Skeletal muscle satellite cell (primary cell): ENCODE measurements at regions not wholly inside any gene's neighbourhood (a gene's known extent, or its start where the extent isn't known, plus 50 kb on each side); places are given as distances from the start of the nearest gene placed in this dataset.

ENCODE experiments used
- H3K27me3 ChIP-seq: 2 replicates; pipeline ENCODE4 v1.7.0; 2013; ENCODE audit warnings: low read length; ENCODE audit not compliant: control insufficient read depth, insufficient read depth
- H3K36me3 ChIP-seq: 2 replicates; pipeline ENCODE4 v1.7.0; 2013; ENCODE audit warnings: mild to moderate bottlenecking, control low read depth, low read length; ENCODE audit not compliant: insufficient read depth
- H3K4me1 ChIP-seq: 2 replicates; pipeline ENCODE4 v1.7.0; 2013; ENCODE audit warnings: low read length; ENCODE audit not compliant: control insufficient read depth, insufficient read depth
- H3K4me2 ChIP-seq: 2 replicates; pipeline ENCODE4 v1.7.0; 2013; ENCODE audit warnings: mild to moderate bottlenecking, low read length
- H3K4me3 ChIP-seq: 2 replicates; pipeline ENCODE4 v1.7.0; 2013; ENCODE audit warnings: low read length
- H3K9ac ChIP-seq: 2 replicates; pipeline ENCODE4 v1.7.0; 2013; ENCODE audit warnings: mild to moderate bottlenecking, low read depth, low read length, moderate library complexity
- H3K9me3 ChIP-seq: replicated peaks from 2 replicates; pipeline ENCODE4 v1.7.0; 2013; ENCODE audit warnings: mild to moderate bottlenecking, control low read depth, low read length

GRCh38 chr2:18833941-18834340 is 244.6 kb upstream of the NT5C1B start:
- Histone ChIP-seq H3K9ac (no peak overlapping the region), H3K4me2 (peak overlapping the region; percentile 22), H3K4me3 (no peak overlapping the region), H3K27me3 (no peaks in the 10 kb centered on the region), H3K9me3 (no peaks in the 10 kb centered on the region), H3K36me3 (no peaks in the 10 kb centered on the region), H3K4me1 (peaks cover 28% of the 10 kb centered on the region)

- no peaks in the 10 kb centered on the region for H3K9me3 ChIP-seq
- peaks cover 31% of the 10 kb centered on the region for H3K4me1 ChIP-seq
- H3K27me3 ChIP-seq, result no peaks in the 10 kb centered on the region
- no peak overlapping the region for H3K4me2 ChIP-seq
- H3K4me3 ChIP-seq, result no peak overlapping the region
- H3K9ac ChIP-seq, result no peak overlapping the region
- H3K36me3 ChIP-seq, result no peaks in the 10 kb centered on the region
These were observed 242.6 kb upstream of the NT5C1B start for GRCh38 chr2:18831916-18832510.

DNA sequence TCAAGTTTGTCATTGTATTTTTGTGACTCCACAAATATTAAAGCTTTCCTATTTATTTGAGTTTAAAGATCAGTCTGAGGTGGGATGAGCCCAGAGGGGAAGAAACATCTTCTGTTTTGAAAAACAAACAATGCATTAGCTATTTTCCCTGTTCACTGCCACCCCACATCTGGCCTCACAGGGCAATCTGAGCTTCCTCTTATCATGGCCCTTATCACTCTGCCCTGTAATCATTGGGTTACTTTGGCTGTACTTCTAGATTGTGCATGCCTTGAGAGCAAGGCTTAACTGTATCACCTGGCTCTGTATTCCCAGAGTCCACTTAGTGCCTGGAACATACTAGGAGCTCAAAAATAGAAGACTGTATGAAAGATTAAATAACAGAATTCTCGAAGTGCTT is 241.6 kb upstream of the NT5C1B start:
- Histone ChIP-seq H3K4me3 (no peak overlapping the region), H3K4me1 (peaks cover 31% of the 10 kb centered on the region), H3K27me3 (no peaks in the 10 kb centered on the region), H3K36me3 (no peaks in the 10 kb centered on the region), H3K4me2 (no peak overlapping the region), H3K9me3 (no peaks in the 10 kb centered on the region), H3K9ac (no peak overlapping the region)

GRCh38 chr2:18829976-18830375 is 240.6 kb upstream of the NT5C1B start:
- no peak overlapping the region for H3K4me3 ChIP-seq
- H3K36me3 ChIP-seq, result no peaks in the 10 kb centered on the region
- H3K4me2 ChIP-seq, result peak overlapping the region; percentile 47
- H3K4me1 ChIP-seq, result peaks cover 31% of the 10 kb centered on the region
- H3K9me3 ChIP-seq, result no peaks in the 10 kb centered on the region
- peak overlapping the region; percentile 40 for H3K9ac ChIP-seq
- H3K27me3 ChIP-seq, result no peaks in the 10 kb centered on the region

- Histone ChIP-seq H3K9ac (peak overlapping the region; percentile 40), H3K36me3 (no peaks in the 10 kb centered on the region), H3K4me2 (peak overlapping the region; percentile 47), H3K4me3 (peak overlapping the region; percentile 15), H3K9me3 (no peaks in the 10 kb centered on the region), H3K4me1 (peaks cover 27% of the 10 kb centered on the region), H3K27me3 (no peaks in the 10 kb centered on the region)
These were observed 240.0 kb upstream of the NT5C1B start for GRCh38 chr2:18829251-18829902.

DNA sequence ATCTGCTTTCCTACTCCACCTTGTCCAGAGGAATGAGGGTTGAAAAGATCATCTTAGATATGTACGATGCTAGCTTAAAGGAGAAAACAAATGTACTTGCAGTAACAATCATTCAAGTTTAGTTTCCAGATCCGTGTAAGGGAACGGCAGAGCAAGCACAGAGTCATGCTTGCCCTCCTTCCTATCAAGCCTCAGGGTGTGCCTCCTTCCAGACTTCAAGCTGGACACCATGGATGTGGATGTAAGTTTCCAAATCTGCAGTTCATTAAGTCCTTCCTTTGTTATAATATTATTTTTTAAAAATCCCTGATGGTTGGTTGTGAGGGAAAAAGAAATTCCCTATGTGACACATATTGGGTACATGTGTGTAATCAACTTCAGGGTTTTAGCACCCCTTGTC is 238.9 kb upstream of the NT5C1B start:
- no peak overlapping the region for H3K4me3 ChIP-seq
- H3K36me3 ChIP-seq, result no peaks in the 10 kb centered on the region
- H3K4me2 ChIP-seq, result no peak overlapping the region
- H3K9ac ChIP-seq, result no peak overlapping the region
- no peaks in the 10 kb centered on the region for H3K9me3 ChIP-seq
- H3K27me3 ChIP-seq, result no peaks in the 10 kb centered on the region
- peaks cover 18% of the 10 kb centered on the region for H3K4me1 ChIP-seq

- Histone ChIP-seq H3K4me3 (no peak overlapping the region), H3K4me2 (no peak overlapping the region), H3K9ac (no peak overlapping the region), H3K4me1 (peaks cover 21% of the 10 kb centered on the region), H3K36me3 (no peaks in the 10 kb centered on the region), H3K9me3 (no peaks in the 10 kb centered on the region), H3K27me3 (no peaks in the 10 kb centered on the region)
These were observed 236.5 kb upstream of the NT5C1B start for GRCh38 chr2:18825838-18826237.

GRCh38 chr2:18824915-18825314 is 235.5 kb upstream of the NT5C1B start:
- Histone ChIP-seq H3K4me1 (peaks cover 16% of the 10 kb centered on the region), H3K36me3 (no peaks in the 10 kb centered on the region), H3K27me3 (no peaks in the 10 kb centered on the region), H3K4me2 (no peak overlapping the region), H3K9ac (no peak overlapping the region), H3K9me3 (no peaks in the 10 kb centered on the region), H3K4me3 (no peak overlapping the region)

DNA sequence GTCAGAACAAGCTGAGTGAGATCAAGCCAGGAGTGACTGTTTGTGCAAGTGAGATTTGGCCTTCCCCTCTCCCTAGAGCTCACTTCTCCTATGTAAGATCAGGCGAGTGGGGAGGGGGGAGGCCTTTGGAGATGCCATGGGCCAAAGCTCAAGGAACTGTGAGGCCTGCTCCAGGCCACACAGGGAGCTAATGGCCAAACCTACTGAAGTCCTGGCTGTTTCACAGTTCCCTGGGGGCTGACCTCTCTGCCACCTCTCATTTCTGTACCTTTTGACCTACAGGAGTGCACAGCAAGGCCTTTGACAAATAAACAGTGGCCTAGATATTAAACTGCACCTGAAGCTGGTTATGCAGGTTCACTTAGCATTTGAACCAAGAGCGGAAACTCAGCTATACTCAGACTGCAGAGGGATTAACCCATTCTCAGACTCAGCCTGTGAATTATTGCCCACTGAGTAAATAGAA is 235.0 kb upstream of the NT5C1B start:
- Histone ChIP-seq H3K4me2 (no peak overlapping the region), H3K9me3 (no peaks in the 10 kb centered on the region), H3K4me1 (peaks cover 10% of the 10 kb centered on the region), H3K36me3 (no peaks in the 10 kb centered on the region), H3K4me3 (no peak overlapping the region), H3K27me3 (no peaks in the 10 kb centered on the region), H3K9ac (no peak overlapping the region)

DNA sequence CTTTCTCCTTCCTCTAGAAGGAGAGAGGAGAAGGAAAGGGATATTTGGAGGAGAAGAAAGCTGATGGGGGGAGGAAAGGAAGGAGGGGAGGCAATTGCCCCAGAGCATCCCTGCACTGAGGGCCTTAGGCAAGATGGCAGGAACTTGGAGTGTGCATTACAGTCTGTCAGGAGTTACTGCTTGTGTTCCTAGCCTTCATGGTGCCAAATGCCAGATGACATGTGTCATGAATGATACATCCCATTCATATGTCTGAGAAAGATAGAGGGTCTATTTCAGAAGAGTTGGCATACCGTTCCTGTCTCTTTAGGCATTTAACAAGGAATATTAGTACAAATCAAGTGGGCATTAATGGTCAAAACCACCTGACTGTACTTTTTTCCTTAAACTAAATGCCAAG is 232.1 kb upstream of the NT5C1B start:
- Histone ChIP-seq H3K4me2 (no peak overlapping the region), H3K4me1 (peaks cover 3% of the 10 kb centered on the region), H3K36me3 (no peaks in the 10 kb centered on the region), H3K9me3 (no peaks in the 10 kb centered on the region), H3K4me3 (no peak overlapping the region), H3K27me3 (no peaks in the 10 kb centered on the region), H3K9ac (no peak overlapping the region)

- Histone ChIP-seq H3K9ac (no peak overlapping the region), H3K27me3 (no peaks in the 10 kb centered on the region), H3K4me1 (peaks cover 3% of the 10 kb centered on the region), H3K4me2 (no peak overlapping the region), H3K36me3 (no peaks in the 10 kb centered on the region), H3K4me3 (no peak overlapping the region), H3K9me3 (no peaks in the 10 kb centered on the region)
These were observed 231.6 kb upstream of the NT5C1B start for GRCh38 chr2:18820966-18821365.

DNA sequence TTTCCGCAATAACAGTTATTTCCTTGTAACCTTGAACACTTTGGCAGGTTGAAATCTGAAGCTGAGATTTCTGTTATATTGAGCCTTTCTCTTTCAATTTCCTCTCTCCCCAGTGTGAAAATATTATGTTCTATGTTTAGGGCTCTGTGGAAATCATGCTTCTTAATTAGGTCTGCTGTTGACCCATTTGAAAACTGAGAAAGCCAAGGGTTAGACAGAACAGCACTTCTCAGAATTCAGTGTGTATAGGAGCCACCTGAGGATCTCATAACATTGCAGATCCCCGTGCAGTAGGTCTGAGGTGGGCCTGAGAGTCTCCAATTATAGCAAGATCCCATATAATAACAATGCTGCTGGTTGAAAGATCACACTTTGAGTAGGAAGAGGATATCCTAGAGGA is 230.2 kb upstream of the NT5C1B start:
- peaks cover 10% of the 10 kb centered on the region for H3K4me1 ChIP-seq
- H3K36me3 ChIP-seq, result no peaks in the 10 kb centered on the region
- H3K9ac ChIP-seq, result no peak overlapping the region
- no peaks in the 10 kb centered on the region for H3K27me3 ChIP-seq
- no peak overlapping the region for H3K4me2 ChIP-seq
- H3K4me3 ChIP-seq, result no peak overlapping the region
- H3K9me3 ChIP-seq, result no peaks in the 10 kb centered on the region
